ENCODE measurements at regions not wholly inside any gene's neighbourhood (a gene's known extent, or its start where the extent isn't known, plus 50 kb on each side); places are given as distances from the start of the nearest gene placed in this dataset.

DNA sequence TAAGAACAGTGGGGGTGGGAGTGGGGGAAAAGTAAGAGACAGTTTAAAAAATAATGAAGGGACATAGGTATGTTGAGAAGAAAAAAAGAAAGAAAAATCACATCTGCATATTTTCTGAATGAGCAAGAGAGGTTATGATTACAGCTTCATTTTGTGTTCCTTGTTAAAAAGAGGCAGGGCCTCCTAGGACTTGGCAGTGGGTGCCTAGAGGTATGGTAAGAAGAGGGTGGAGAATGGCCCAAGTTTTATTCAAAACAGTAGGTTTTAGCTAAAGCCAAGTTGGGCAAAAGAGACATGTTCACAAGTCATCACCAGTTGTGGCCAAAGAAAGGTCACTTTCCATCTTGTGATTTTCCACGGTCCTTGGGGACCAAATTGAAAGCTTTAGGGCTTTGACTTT, 643.4 kb downstream of the CCDC171 start:
- no peaks in the 10 kb centered on the region for H3K36me3 ChIP-seq (ENCODE audit: low read depth)
- H4K20me1 ChIP-seq (ENCODE audit: insufficient read depth): no peaks in the 10 kb centered on the region
- BruUV-seq (replicated peaks): no TSS peak
- no peak overlapping the region for H3K4me2 ChIP-seq
- H3K27ac ChIP-seq: no peak overlapping the region
- no peak overlapping the region for H2AFZ ChIP-seq
- H3K79me2 ChIP-seq (ENCODE audit: low read depth): no peaks in the 10 kb centered on the region
- ChIA-PET CTCF (no interaction called here), POLR2A (ENCODE audit: unreplicated experiment) (no interaction called here)
- H3K4me1 ChIP-seq (replicated peaks; ENCODE audit: insufficient read depth): peaks cover 11% of the 10 kb centered on the region; the same call in 1 of the 2 replicates
- no peak for TF ChIP-seq EZH2 (IDR thresholded peaks at IDR 0.05; ENCODE audit: low read depth)
- TF ChIP-seq, protein P1, sequence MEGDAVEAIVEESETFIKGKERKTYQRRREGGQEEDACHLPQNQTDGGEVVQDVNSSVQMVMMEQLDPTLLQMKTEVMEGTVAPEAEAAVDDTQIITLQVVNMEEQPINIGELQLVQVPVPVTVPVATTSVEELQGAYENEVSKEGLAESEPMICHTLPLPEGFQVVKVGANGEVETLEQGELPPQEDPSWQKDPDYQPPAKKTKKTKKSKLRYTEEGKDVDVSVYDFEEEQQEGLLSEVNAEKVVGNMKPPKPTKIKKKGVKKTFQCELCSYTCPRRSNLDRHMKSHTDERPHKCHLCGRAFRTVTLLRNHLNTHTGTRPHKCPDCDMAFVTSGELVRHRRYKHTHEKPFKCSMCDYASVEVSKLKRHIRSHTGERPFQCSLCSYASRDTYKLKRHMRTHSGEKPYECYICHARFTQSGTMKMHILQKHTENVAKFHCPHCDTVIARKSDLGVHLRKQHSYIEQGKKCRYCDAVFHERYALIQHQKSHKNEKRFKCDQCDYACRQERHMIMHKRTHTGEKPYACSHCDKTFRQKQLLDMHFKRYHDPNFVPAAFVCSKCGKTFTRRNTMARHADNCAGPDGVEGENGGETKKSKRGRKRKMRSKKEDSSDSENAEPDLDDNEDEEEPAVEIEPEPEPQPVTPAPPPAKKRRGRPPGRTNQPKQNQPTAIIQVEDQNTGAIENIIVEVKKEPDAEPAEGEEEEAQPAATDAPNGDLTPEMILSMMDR (conservative IDR thresholded peaks at IDR 0.05): no peak
- H3K9me2 ChIP-seq (ENCODE audit: insufficient read depth): no peaks in the 10 kb centered on the region
- no peaks in the 10 kb centered on the region for H3K27me3 ChIP-seq (ENCODE audit: insufficient read depth, low read depth)
- DNase-seq: no peak
- intact Hi-C loops (cut with micrococcal nuclease; ENCODE audit: unreplicated experiment): loop anchor here (10.0 kb wide), 1 partner anchor 161 kb away; no protein-coding TSS in a partner anchor
- no peak overlapping the region for H3K4me3 ChIP-seq
- H3K9me3 ChIP-seq (ENCODE audit: insufficient read depth, low read depth): no peaks in the 10 kb centered on the region
- no peaks in the 10 kb centered on the region for H3F3A ChIP-seq (ENCODE audit: insufficient read depth, low read depth)

DNA sequence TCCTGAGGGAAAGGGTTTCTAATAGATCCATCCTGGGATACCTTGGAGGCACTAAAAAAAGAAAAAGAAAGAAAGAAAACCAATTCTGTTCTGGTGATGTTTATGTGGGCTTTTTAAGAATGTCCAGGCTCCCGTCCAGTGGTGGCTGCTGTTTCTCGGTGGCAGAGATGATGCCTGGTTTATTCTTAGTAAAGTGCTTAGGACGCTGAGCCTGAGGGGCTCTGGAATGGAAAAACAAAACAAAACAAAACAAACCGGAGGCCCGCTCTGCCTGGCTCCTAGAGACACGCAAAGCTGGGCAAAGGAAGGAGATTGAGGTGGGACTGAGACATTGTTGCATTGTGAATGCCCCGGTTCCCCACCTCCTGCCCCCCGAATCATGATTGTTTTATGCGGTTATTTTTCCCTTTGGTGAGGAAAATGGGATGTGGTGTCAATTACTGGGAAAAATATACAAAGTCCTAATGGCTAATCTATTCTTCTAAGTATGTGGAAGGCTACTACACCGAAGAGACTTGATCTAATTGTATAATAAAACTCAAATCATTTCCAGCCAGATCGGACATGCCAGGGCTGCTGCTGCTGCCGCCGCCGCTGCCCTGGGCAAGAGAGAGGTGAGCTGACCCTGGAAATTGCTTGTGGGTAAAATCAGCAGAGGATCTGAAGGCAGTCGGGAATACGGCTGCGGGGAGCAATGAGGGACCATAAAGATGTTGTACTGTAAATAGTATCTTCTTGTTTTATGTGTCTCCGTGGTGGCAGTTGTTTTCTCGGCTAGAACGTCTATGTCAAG, 644.9 kb downstream of the CCDC171 start:
- Histone ChIP-seq H3F3A (ENCODE audit: insufficient read depth, low read depth) (no peaks in the 10 kb centered on the region), H3K27ac (no peak overlapping the region), H3K9me2 (ENCODE audit: insufficient read depth) (no peaks in the 10 kb centered on the region), H2AFZ (no peak overlapping the region), H3K4me3 (no peak overlapping the region), H3K4me2 (no peak overlapping the region), H4K20me1 (ENCODE audit: insufficient read depth) (no peaks in the 10 kb centered on the region), H3K79me2 (ENCODE audit: low read depth) (no peaks in the 10 kb centered on the region), H3K9me3 (ENCODE audit: insufficient read depth, low read depth) (no peaks in the 10 kb centered on the region), H3K4me1 (replicated peaks; ENCODE audit: insufficient read depth) (peaks cover 6% of the 10 kb centered on the region; the same call in 1 of the 2 replicates), H3K27me3 (ENCODE audit: insufficient read depth, low read depth) (no peaks in the 10 kb centered on the region), H3K36me3 (ENCODE audit: low read depth) (no peaks in the 10 kb centered on the region)
- CTCF ChIA-PET: no interaction called here
- BruUV-seq (replicated peaks): no TSS peak
- POLR2A ChIA-PET (ENCODE audit: unreplicated experiment): no interaction called here
- intact Hi-C loops (cut with micrococcal nuclease; ENCODE audit: unreplicated experiment): loop anchor here (10.0 kb wide), 1 partner anchor 163 kb away; no protein-coding TSS in a partner anchor
- DNase-seq: no peak
- TF ChIP-seq EZH2 (IDR thresholded peaks at IDR 0.05; ENCODE audit: low read depth): no peak
- TF ChIP-seq, protein P1 (conservative IDR thresholded peaks at IDR 0.05): no peak

GRCh38 chr9:16198996-16199395, 646.2 kb downstream of the CCDC171 start:
- POLR2A ChIA-PET (ENCODE audit: unreplicated experiment): interaction anchor here (0.6 kb wide), 1 partner anchor 684 kb away, joined by 3 read pairs; no protein-coding TSS in a partner anchor
- intact Hi-C loops (cut with micrococcal nuclease; ENCODE audit: unreplicated experiment): loop anchor here (10.0 kb wide), 1 partner anchor 164 kb away; no protein-coding TSS in a partner anchor

More at GRCh38 chr9:16198996-16199395, 646.2 kb downstream of the CCDC171 start:
- BruUV-seq (replicated peaks): no TSS peak
- no peaks in the 10 kb centered on the region for H3K9me3 ChIP-seq (ENCODE audit: insufficient read depth, low read depth)
- H3F3A ChIP-seq (ENCODE audit: insufficient read depth, low read depth): no peaks in the 10 kb centered on the region
- no peaks in the 10 kb centered on the region for H3K9me2 ChIP-seq (ENCODE audit: insufficient read depth)
- TF ChIP-seq, protein P1 (conservative IDR thresholded peaks at IDR 0.05): no peak
- TF ChIP-seq EZH2 (IDR thresholded peaks at IDR 0.05; ENCODE audit: low read depth): no peak
- H3K4me1 ChIP-seq (replicated peaks; ENCODE audit: insufficient read depth): no peaks in the 10 kb centered on the region; the same call in 1 of the 2 replicates
- CTCF ChIA-PET: interaction anchor here (0.7 kb wide), 1 partner anchor 84 kb away, joined by 6 read pairs; no protein-coding TSS in a partner anchor
- no peaks in the 10 kb centered on the region for H3K79me2 ChIP-seq (ENCODE audit: low read depth)
- H3K4me3 ChIP-seq: no peak overlapping the region
- H2AFZ ChIP-seq: no peak overlapping the region
- H4K20me1 ChIP-seq (ENCODE audit: insufficient read depth): no peaks in the 10 kb centered on the region
- no peak overlapping the region for H3K4me2 ChIP-seq
- no peaks in the 10 kb centered on the region for H3K36me3 ChIP-seq (ENCODE audit: low read depth)
- DNase-seq: no peak
- H3K27me3 ChIP-seq (ENCODE audit: insufficient read depth, low read depth): no peaks in the 10 kb centered on the region
- no peak overlapping the region for H3K27ac ChIP-seq
